ENCODE measurements at regions not wholly inside any gene's neighbourhood (a gene's known extent, or its start where the extent isn't known, plus 50 kb on each side); places are given as distances from the start of the nearest gene placed in this dataset.

DNA sequence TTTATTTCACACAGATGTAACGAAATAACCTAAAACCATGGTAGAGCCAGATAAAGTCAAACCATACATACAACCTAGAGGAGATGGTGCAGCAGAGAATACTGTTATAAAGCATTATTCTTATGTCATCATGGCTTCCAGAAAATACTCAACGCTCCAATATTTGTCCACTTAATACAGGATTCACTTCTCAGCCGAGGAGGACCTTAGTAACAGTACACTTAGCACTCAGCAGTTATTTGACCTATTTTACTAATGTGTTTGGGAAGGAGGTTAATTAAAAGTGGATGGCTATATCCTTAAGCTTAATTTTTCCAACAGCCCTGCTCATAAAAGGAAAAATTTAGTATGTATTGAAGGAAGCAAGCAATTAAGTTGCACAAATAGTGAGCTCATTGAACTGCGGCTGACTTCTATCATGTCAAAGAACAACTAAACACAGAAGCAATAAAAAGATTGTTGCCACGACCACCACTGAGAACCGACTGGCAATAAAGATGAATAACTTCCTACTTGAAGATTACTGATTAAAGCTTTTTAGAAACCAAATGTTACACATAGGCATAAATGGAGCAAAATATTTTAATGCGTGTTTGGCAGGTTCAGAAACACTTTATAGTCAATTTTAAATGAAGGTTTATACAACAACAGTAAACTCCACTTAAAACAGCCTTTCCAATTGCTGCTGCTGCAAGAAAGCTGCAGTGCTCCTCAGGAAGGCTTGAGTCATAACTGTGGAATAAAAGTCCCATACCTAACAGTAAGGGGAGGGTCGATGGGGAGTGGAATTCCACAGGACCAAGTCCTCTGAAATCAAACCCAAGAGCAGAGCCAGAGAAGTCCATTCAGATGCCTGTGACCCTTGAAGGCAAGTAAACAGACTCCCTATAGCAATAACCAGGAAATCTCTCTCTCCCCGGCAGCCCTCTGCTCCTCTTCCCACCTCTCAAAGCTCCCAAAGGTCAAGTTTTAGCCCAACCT lies 218.9 kb upstream of the CDKN3 start:
- peak; percentile 74 for DNase-seq (ENCODE audit: extremely low spot score)
- Histone ChIP-seq H3K36me3 (ENCODE audit: insufficient read depth) (no peaks in the 10 kb centered on the region), H3K4me1 (ENCODE audit: insufficient read depth) (no peaks in the 10 kb centered on the region), H3K27ac (ENCODE audit: low read depth) (peak overlapping the region; percentile 16), H3K4me3 (ENCODE audit: low read depth, low read length) (no peak overlapping the region)
- WGBS: 30% methylated on average over 9 of the region's 9 CpGs

GRCh38 chr14:54182419-54183045 lies 214.3 kb upstream of the CDKN3 start:
- Histone ChIP-seq H3K36me3 (ENCODE audit: insufficient read depth) (no peaks in the 10 kb centered on the region), H3K4me3 (ENCODE audit: low read depth, low read length) (no peak overlapping the region), H3K4me1 (ENCODE audit: insufficient read depth) (peaks cover 1% of the 10 kb centered on the region), H3K27ac (ENCODE audit: low read depth) (no peak overlapping the region)
- WGBS: 87% methylated on average over 2 of the region's 2 CpGs
- no peak for DNase-seq (ENCODE audit: extremely low spot score)

DNA sequence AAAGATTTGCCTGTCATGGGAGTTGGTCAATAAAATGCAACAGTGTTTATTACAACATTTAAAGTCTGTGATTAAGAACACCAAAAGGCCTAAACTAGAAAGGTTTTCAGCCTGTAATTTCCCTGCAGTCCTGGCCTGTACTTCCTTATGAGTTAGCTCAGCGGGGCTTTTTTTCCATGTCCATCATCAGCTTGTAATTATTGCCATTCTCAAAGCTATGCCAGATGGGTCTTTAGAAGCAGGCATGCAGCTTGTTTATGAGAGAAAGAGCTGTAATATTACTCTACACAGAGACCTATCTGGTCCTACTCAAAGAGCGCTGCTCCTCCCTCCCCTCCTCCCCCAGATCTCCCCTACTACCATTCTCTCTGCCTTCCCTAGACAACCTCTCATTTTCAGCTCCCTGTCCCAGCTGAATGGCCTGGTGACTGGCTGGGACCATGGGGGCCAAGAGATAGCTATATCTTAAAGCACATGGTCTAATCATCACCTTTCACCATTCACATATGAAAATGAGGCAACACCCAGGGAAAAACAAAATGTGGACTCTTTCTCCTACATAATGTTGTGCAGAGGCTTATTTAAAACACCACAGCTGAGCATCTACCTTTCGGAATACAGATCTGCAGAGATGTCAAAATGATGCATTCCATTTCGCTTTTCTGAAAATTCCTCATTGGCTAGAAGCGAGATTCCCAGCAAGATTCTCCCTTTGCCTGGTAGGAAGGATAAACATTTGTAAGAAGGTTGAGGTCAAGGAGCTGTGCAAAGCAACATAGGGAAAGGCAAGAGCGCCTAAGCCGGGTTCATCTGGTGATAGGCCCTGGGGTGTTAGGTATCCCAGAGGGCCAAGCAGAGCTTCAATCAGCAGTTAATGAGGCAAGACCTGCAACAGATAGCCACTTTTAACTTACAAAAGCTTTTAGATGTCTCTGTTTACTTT lies 209.7 kb upstream of the CDKN3 start:
- peaks cover 1% of the 10 kb centered on the region for H3K4me1 ChIP-seq (ENCODE audit: insufficient read depth)
- no peak overlapping the region for H3K4me3 ChIP-seq (ENCODE audit: low read depth, low read length)
- H3K36me3 ChIP-seq (ENCODE audit: insufficient read depth): no peaks in the 10 kb centered on the region
- WGBS: 76% methylated on average over 7 of the region's 7 CpGs
- DNase-seq (ENCODE audit: extremely low spot score): no peak
- no peak overlapping the region for H3K27ac ChIP-seq (ENCODE audit: low read depth)

DNA sequence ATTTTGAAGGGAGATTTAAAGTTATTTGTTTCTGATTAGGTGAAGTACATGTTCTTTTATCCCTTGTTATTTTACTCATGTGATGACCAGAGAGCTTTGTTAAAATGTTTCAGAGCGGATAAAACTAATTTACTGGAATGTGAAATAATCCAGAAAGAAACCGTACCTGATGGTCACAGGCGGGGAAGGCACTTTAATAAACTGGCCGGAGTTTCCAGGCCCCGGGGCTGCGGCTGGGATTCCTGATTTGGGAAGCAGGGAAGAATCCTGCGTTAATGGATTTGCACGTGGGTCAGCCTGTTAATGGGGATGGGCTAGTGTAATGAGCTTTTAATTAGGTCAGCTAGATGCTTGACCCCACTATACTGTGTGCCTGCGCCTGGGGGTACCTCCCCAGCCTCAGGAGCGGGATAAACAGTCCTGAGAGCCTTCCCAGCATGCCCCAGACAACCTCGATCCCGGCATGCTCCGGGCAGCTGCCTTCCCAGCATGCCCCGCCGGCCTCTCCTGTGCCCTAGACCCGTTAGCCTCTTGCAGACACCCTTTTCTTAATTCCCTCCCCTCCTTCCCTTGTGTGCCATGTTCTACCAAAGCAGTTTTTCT lies 208.6 kb upstream of the CDKN3 start:
- WGBS: 92% methylated on average over 16 of the region's 16 CpGs
- Histone ChIP-seq H3K4me3 (ENCODE audit: low read depth, low read length) (no peak overlapping the region), H3K27ac (ENCODE audit: low read depth) (no peak overlapping the region), H3K4me1 (ENCODE audit: insufficient read depth) (peaks cover 1% of the 10 kb centered on the region), H3K36me3 (ENCODE audit: insufficient read depth) (no peaks in the 10 kb centered on the region)
- DNase-seq (ENCODE audit: extremely low spot score): no peak

DNA sequence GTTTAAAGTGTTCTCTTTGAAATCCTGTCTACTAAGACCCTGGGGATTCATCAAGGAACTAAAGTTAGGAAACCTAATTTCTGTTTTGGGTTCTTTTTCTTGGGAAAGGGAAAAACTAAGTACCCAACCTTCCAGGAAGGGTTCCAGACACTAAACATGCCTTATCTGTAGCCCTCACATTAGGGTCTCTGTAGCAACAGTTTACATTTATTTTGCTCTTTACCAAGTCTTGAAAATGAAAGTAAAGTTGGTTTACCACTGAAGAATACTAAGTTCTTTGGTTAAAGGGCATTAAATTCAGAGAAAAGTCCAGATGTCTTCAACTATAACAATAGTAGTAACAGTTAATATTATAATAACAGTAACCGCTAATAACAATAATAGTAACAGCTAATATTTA lies 207.5 kb upstream of the CDKN3 start:
- Histone ChIP-seq H3K27ac (ENCODE audit: low read depth) (peak overlapping the region; percentile 50), H3K4me3 (ENCODE audit: low read depth, low read length) (no peak overlapping the region), H3K36me3 (ENCODE audit: insufficient read depth) (no peaks in the 10 kb centered on the region), H3K4me1 (ENCODE audit: insufficient read depth) (peaks cover 1% of the 10 kb centered on the region)
- no peak for DNase-seq (ENCODE audit: extremely low spot score)
- 82% methylated on average over 1 of the region's 1 CpG for WGBS

- no peak overlapping the region for H3K27ac ChIP-seq (ENCODE audit: low read depth)
- DNase-seq (ENCODE audit: extremely low spot score): no peak
- peaks cover 1% of the 10 kb centered on the region for H3K4me1 ChIP-seq (ENCODE audit: insufficient read depth)
- no peak overlapping the region for H3K4me3 ChIP-seq (ENCODE audit: low read depth, low read length)
- H3K36me3 ChIP-seq (ENCODE audit: insufficient read depth): no peaks in the 10 kb centered on the region
- WGBS: 77% methylated on average over 4 of the region's 4 CpGs
These were observed 207.0 kb upstream of the CDKN3 start for GRCh38 chr14:54189748-54190354.

DNA sequence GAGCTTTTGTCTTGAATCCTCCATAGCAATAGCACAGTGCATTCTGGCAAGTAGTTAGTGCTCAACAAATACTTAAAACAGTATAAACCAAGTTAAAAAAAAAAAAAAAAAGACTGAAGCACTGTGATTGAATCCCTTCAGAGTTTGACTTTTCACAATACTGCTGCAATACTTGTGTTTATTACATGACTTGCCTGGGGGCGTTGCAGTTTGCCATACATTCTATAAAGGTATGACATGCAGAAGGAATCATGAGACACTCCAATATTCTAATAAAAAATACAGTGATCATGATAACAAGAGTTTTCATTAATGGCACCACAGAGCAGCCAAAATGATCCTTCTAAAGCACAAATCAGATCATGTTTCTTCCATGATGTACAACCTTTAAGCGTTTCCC lies 205.0 kb upstream of the CDKN3 start:
- no peak for DNase-seq (ENCODE audit: extremely low spot score)
- 80% methylated on average over 2 of the region's 2 CpGs for WGBS
- H3K36me3 ChIP-seq (ENCODE audit: insufficient read depth): no peaks in the 10 kb centered on the region

GRCh38 chr14:54192610-54193009 lies 204.2 kb upstream of the CDKN3 start:
- no peaks in the 10 kb centered on the region for H3K36me3 ChIP-seq (ENCODE audit: insufficient read depth)
- no peak for DNase-seq (ENCODE audit: extremely low spot score)
- 98% methylated on average over 2 of the region's 2 CpGs for WGBS
- H3K4me3 ChIP-seq (ENCODE audit: low read depth, low read length): no peak overlapping the region
- H3K4me1 ChIP-seq (ENCODE audit: insufficient read depth): no peaks in the 10 kb centered on the region
- H3K27ac ChIP-seq (ENCODE audit: low read depth): no peak overlapping the region

More for the DNA sequence above, 205.0 kb upstream of the CDKN3 start:
- Histone ChIP-seq H3K4me3 (ENCODE audit: low read depth, low read length) (no peak overlapping the region), H3K4me1 (ENCODE audit: insufficient read depth) (peaks cover 1% of the 10 kb centered on the region), H3K27ac (ENCODE audit: low read depth) (no peak overlapping the region)

DNA sequence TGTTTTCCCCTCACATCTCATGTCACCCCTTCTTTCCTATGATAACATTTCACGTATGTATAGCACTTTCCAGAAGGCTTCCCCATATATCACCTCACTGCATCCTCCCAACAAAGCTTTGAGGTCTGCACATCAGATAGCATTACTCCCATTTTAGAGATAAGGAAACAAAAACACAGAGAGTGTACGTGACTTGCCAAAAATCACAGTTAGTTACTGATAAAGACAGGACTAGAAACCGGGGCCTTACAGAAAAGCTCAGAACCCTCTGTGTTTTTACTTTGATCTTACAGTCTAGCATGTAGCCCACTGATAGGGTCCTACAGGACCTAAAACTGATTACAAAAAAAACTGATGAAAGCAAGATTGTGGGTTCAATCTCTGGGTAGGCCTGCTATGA lies 202.9 kb upstream of the CDKN3 start:
- DNase-seq (ENCODE audit: extremely low spot score): no peak

DNA sequence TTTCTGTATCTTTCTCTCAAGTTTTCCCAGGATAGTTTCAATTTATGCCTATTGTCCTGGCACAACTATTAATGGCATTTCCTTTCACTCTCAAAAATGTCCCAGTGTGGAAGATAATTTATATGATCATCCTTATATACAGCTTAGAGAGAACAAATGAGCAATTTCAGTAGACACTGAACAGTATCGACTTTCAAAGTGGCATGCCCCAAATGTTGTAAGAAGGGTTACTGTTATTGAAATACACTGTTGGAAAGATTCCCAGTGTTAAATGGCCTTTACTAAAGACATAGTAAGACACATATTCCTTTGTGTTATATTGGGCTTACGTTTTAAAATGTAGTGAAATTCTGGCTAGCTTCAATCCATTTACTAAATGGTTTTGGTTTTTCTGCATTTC lies 202.3 kb upstream of the CDKN3 start:
- DNase-seq (ENCODE audit: extremely low spot score): no peak
- WGBS: 70% methylated on average over 2 of the region's 2 CpGs
- H3K4me3 ChIP-seq (ENCODE audit: low read depth, low read length): no peak overlapping the region

More for the DNA sequence above, 202.9 kb upstream of the CDKN3 start:
- WGBS: 50% methylated on average over 3 of the region's 3 CpGs
- Histone ChIP-seq H3K36me3 (ENCODE audit: insufficient read depth) (no peaks in the 10 kb centered on the region), H3K27ac (ENCODE audit: low read depth) (no peak overlapping the region), H3K4me1 (ENCODE audit: insufficient read depth) (no peaks in the 10 kb centered on the region), H3K4me3 (ENCODE audit: low read depth, low read length) (no peak overlapping the region)

GRCh38 chr14:54197369-54197768 lies 199.4 kb upstream of the CDKN3 start:
- H3K36me3 ChIP-seq (ENCODE audit: insufficient read depth): no peaks in the 10 kb centered on the region
- H3K4me1 ChIP-seq (ENCODE audit: insufficient read depth): no peaks in the 10 kb centered on the region
- no peak overlapping the region for H3K27ac ChIP-seq (ENCODE audit: low read depth)
- H3K4me3 ChIP-seq (ENCODE audit: low read depth, low read length): no peak overlapping the region
- 56% methylated on average over 1 of the region's 1 CpG for WGBS
- no peak for DNase-seq (ENCODE audit: extremely low spot score)

More for the DNA sequence above, 202.3 kb upstream of the CDKN3 start:
- Histone ChIP-seq H3K4me1 (ENCODE audit: insufficient read depth) (no peaks in the 10 kb centered on the region), H3K27ac (ENCODE audit: low read depth) (no peak overlapping the region), H3K36me3 (ENCODE audit: insufficient read depth) (no peaks in the 10 kb centered on the region)

DNA sequence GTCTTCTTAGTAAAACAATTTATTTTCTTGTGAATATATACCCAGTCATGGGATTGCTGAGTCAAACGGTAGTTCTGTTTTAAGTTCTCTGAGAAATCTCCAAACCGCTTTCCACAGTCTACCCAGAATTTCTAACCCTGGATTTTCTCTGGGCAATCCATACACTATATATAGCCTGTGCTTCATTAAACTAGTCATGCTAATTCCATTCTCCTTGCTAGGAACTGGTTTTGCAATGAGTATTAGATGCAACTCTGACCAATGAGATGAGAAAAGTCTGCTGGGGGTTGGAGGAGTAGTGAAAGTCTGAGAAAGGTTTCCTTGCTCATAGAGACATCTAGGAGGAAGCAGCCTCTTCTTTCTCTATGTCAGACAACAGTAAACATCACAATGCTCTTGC lies 196.1 kb upstream of the CDKN3 start:
- no peak overlapping the region for H3K27ac ChIP-seq (ENCODE audit: low read depth)
- H3K36me3 ChIP-seq (ENCODE audit: insufficient read depth): no peaks in the 10 kb centered on the region
- H3K4me1 ChIP-seq (ENCODE audit: insufficient read depth): no peaks in the 10 kb centered on the region
- no peak for DNase-seq (ENCODE audit: extremely low spot score)
- no peak overlapping the region for H3K4me3 ChIP-seq (ENCODE audit: low read depth, low read length)
- WGBS: 96% methylated on average over 2 of the region's 2 CpGs

GRCh38 chr14:54202288-54202687 lies 194.5 kb upstream of the CDKN3 start:
- 95% methylated on average over 5 of the region's 6 CpGs for WGBS
- Histone ChIP-seq H3K36me3 (ENCODE audit: insufficient read depth) (no peaks in the 10 kb centered on the region), H3K27ac (ENCODE audit: low read depth) (no peak overlapping the region), H3K4me1 (ENCODE audit: insufficient read depth) (no peaks in the 10 kb centered on the region), H3K4me3 (ENCODE audit: low read depth, low read length) (no peak overlapping the region)
- no peak for DNase-seq (ENCODE audit: extremely low spot score)
